Endothelial cell of umbilical vein (primary cell): ENCODE measurements at regions not wholly inside any gene's neighbourhood (a gene's known extent, or its start where the extent isn't known, plus 50 kb on each side); places are given as distances from the start of the nearest gene placed in this dataset.

Source experiments
- BruUV-seq: library from RNA; stranded (reverse); fragments of 400-500 nt; replicated peaks from 2 replicates; lab custom pipeline; 2021; lab: Mats Ljungman, UMichigan
- CTCF ChIA-PET: fragments of 300-600, 350-600 bp; sonication (Branson Sonifier 250); formaldehyde crosslinking; loops from one replicate; lab custom pipeline; 2021; ENCODE audit warnings: antibody characterized with exemption, inconsistent platforms; lab: Charles Lee
- POLR2A ChIA-PET: fragments of 300-600, 350-600 bp; sonication (Branson Sonifier 250); formaldehyde crosslinking; loops from one replicate; lab custom pipeline; 2021; ENCODE audit warnings: antibody characterized with exemption, inconsistent platforms; lab: Charles Lee
- DNase-seq: peaks from one replicate; pipeline ENCODE4 v3.0.0-alpha.2; 2011; ENCODE audit warnings: low read depth, low spot score
- FAIRE-seq: peaks from 2 replicates; lab custom pipeline; 2011; peaks lifted over from hg19 to GRCh38; lab: Jason Lieb, UNC
- H2AFZ ChIP-seq: 2 replicates; pipeline ENCODE4 v1.6.0; 2012; ENCODE audit warnings: low read depth, low read length, control low read depth, inconsistent platforms
- H3K27ac ChIP-seq: 2 replicates; pipeline ENCODE4 v1.5.1; 2011; ENCODE audit warnings: low read depth, mild to moderate bottlenecking, control low read depth, low read length, moderate library complexity; ENCODE audit not compliant: insufficient read depth
- H3K27me3 ChIP-seq, 2 experiments: 2 replicates each; pipeline versions ENCODE4 v1.6.0 to v1.6.1; 2011; ENCODE audit warnings: low read length in 2 of 2, mixed read lengths in 1 of 2; ENCODE audit not compliant: control insufficient read depth in 2 of 2, insufficient read depth in 2 of 2
- H3K36me3 ChIP-seq, 2 experiments: 2 replicates in 1 of 2; 3 replicates in 1 of 2; pipeline ENCODE4 v1.5.1; 2011; ENCODE audit warnings: low read length in 2 of 2, mild to moderate bottlenecking in 1 of 2, moderate library complexity in 1 of 2; ENCODE audit not compliant: control insufficient read depth in 2 of 2, insufficient read depth in 2 of 2; ENCODE audit errors: extremely low read depth in 1 of 2
- H3K4me1 ChIP-seq: 3 replicates; pipeline ENCODE4 v1.5.1; 2011; ENCODE audit warnings: mild to moderate bottlenecking, low read length; ENCODE audit not compliant: control insufficient read depth, insufficient read depth; ENCODE audit errors: extremely low read depth
- H3K4me2 ChIP-seq: 2 replicates; pipeline ENCODE4 v1.6.1; 2011; ENCODE audit warnings: low read length, control low read depth, mixed read lengths; ENCODE audit not compliant: insufficient read depth
- H3K4me3 ChIP-seq, 3 experiments: fragments of 200-600 bp in 1 of 3; sonication (generic), shearing (Covaris generic) in 1 of 3; replicated peaks in 1 of 3; 2 replicates each; pipeline ENCODE4 v1.5.1; 2011 to 2016; ENCODE audit warnings: control low read depth in 3 of 3, low read length in 3 of 3, mild to moderate bottlenecking in 2 of 3, inconsistent platforms in 1 of 3, low read depth in 1 of 3, moderate library complexity in 1 of 3; ENCODE audit not compliant: insufficient read depth in 1 of 3
- H3K79me2 ChIP-seq: 2 replicates; pipeline ENCODE4 v1.6.0; 2012; ENCODE audit warnings: low read length, inconsistent platforms; ENCODE audit not compliant: control insufficient read depth, insufficient read depth
- H3K9ac ChIP-seq: replicated peaks from 2 replicates; pipeline ENCODE3; 2011; ENCODE audit warnings: low read length, control low read depth; ENCODE audit not compliant: insufficient read depth; ENCODE audit errors: extremely low read depth
- H3K9me1 ChIP-seq: replicated peaks from 3 replicates; pipeline ENCODE4 v1.6.0; 2011; ENCODE audit warnings: mild to moderate bottlenecking, low read length; ENCODE audit not compliant: control insufficient read depth, insufficient read depth; ENCODE audit errors: extremely low read depth
- H3K9me3 ChIP-seq: replicated peaks from 2 replicates; pipeline ENCODE4 v1.5.1; 2012; ENCODE audit warnings: low read length, inconsistent platforms; ENCODE audit not compliant: control insufficient read depth, insufficient read depth
- H4K20me1 ChIP-seq: replicated peaks from 2 replicates; pipeline ENCODE3; 2011; ENCODE audit warnings: mild to moderate bottlenecking, low read length; ENCODE audit not compliant: control insufficient read depth, insufficient read depth; ENCODE audit errors: extremely low read depth
- CTCF ChIP-seq, 2 donors: IDR thresholded peaks; 1 replicate in 1 of 2; 2 replicates in 1 of 2; pipeline ENCODE4 v1.5.1; 2011; ENCODE audit warnings: low read length in 2 of 2, mild to moderate bottlenecking in 2 of 2, moderate library complexity in 2 of 2, control low read depth in 1 of 2, inconsistent platforms in 1 of 2, low read depth in 1 of 2; ENCODE audit not compliant: insufficient read depth in 1 of 2; ENCODE audit errors: extremely low read depth in 1 of 2
- EZH2 ChIP-seq: IDR thresholded peaks from 2 replicates; pipeline ENCODE4 v1.6.1; 2012; ENCODE audit warnings: borderline replicate concordance, low read depth, mild to moderate bottlenecking, moderate library complexity, low read length, inconsistent platforms; ENCODE audit not compliant: severe bottlenecking
- FOS ChIP-seq: IDR thresholded peaks from 2 replicates; pipeline ENCODE4 v1.6.1; 2011; ENCODE audit warnings: mild to moderate bottlenecking, low read length, moderate library complexity, borderline replicate concordance; ENCODE audit not compliant: insufficient read depth
- GATA2 ChIP-seq: IDR thresholded peaks from 2 replicates; pipeline ENCODE4 v1.7.0; 2011; ENCODE audit warnings: low read depth, mild to moderate bottlenecking, moderate library complexity, mixed read lengths, low read length; ENCODE audit not compliant: insufficient read length, insufficient read depth
- JUN ChIP-seq: IDR thresholded peaks from 2 replicates; pipeline ENCODE4 v1.6.1; 2011; ENCODE audit warnings: borderline replicate concordance, low read depth; ENCODE audit not compliant: insufficient read length, insufficient read depth
- MAX ChIP-seq: IDR thresholded peaks from 2 replicates; pipeline ENCODE4 v1.6.1; 2011; ENCODE audit not compliant: insufficient read depth, insufficient read length
- MYC ChIP-seq: IDR thresholded peaks from one replicate; pipeline ENCODE4 v1.6.1; 2011; ENCODE audit warnings: mild to moderate bottlenecking, low read depth, low read length
- POLR2A ChIP-seq: IDR thresholded peaks from 2 replicates; pipeline ENCODE4 v1.6.1; 2012; ENCODE audit warnings: low read depth, mild to moderate bottlenecking, control low read depth, low read length
- POLR2AphosphoS5 ChIP-seq: IDR thresholded peaks from 2 replicates; pipeline ENCODE4 v1.6.1; 2012; ENCODE audit warnings: low read depth, mild to moderate bottlenecking, control low read depth, low read length, moderate library complexity; ENCODE audit not compliant: insufficient read depth
- dilution Hi-C: fragments of 300-500 bp; cut with MboI; formaldehyde crosslinking; loops from one replicate; pipeline ENCODE4 v1.15.0; 2019; ENCODE audit warnings: low sequenced_read_pairs; ENCODE audit not compliant: extremely low pct_ligation_motif_present
- intact Hi-C: fragments of 100-400 bp; cut with micrococcal nuclease; formaldehyde crosslinking; loops from one replicate; pipeline ENCODE4 v1.10.0; 2022

GRCh38 chr2:221102896-221103688, 469.0 kb downstream of the EPHA4 start:
- H4K20me1 ChIP-seq = no peaks in the 10 kb centered on the region
- H3K4me3 ChIP-seq = no peak overlapping the region
- H3K4me2 ChIP-seq = no peak overlapping the region
- intact Hi-C loops = no loop called here
- DNase-seq (no peak), FAIRE-seq (no peak)
- H2AFZ ChIP-seq = no peak overlapping the region
- H3K79me2 ChIP-seq = no peaks in the 10 kb centered on the region
- CTCF ChIA-PET = no interaction called here
- dilution Hi-C loops = no loop called here
- no peaks in the 10 kb centered on the region for H3K27me3 ChIP-seq
- H3K36me3 ChIP-seq = no peaks in the 10 kb centered on the region
- H3K9ac ChIP-seq = no peak overlapping the region
- no TSS peak for BruUV-seq
- POLR2A ChIA-PET = no interaction called here
- H3K9me3 ChIP-seq = no peaks in the 10 kb centered on the region
- H3K9me1 ChIP-seq = no peaks in the 10 kb centered on the region
- no peak overlapping the region for H3K27ac ChIP-seq
- TF ChIP-seq MYC = no peak
- no peak for TF ChIP-seq POLR2A
- no peak for TF ChIP-seq CTCF (IDR thresholded peaks at IDR 0.05; ENCODE audit: extremely low read depth in 1 of 2, insufficient read depth in 1 of 2, low read depth in 1 of 2, low read length in 2 of 2)
- no peak for TF ChIP-seq JUN
- TF ChIP-seq EZH2 = no peak
- no peak for TF ChIP-seq FOS
- no peak for TF ChIP-seq MAX
- no peak for TF ChIP-seq GATA2
- no peak for TF ChIP-seq POLR2AphosphoS5
- peaks cover 11% of the 10 kb centered on the region for H3K4me1 ChIP-seq
